ENCODE measurements at regions not wholly inside any gene's neighbourhood (a gene's known extent, or its start where the extent isn't known, plus 50 kb on each side); places are given as distances from the start of the nearest gene placed in this dataset.

DNA sequence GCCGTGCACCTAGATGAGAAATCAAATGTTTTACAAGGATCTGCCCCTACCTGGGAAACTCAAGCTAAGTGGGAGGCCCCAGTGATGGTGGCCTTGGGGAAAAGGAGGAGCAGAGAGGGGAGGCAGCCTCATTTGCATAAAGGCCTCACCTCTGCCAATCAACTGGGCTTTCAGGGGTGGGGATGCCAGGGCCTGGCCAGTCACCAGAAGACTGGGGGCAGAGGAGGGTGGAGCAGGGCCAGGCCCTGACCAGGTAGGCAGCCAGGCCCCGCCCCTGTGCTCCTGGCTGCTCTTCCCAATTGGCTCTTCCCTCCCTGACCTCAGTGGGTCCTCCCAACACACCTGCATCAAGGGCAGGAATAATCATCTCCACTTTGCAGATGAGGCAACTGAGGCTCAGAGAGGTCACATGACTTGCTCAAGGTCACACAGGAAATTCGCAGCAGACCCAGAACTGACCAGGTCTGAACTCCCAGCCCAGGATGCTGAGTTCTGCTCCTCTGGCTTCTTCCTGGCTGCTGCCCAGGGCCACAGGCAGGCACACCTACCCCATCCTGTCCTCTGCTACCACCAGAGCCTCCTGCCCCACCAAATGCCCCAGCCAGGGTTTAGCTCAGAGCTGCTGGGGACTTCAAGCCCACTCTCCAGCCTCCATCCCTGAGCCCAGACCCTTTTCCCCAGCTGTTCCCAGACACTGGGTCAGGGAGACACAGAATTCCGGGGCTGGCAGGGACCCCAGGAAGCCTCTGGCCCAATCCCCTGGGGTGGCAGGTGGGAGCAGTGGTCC is 677.9 kb downstream of the MATN1 start:
- RAD21 ChIA-PET (ENCODE audit: low non-redundant PET in 1 of 2, low total read pairs in 2 of 2, uncharacterized antibody in 2 of 2, unreplicated experiment in 2 of 2), result no interaction called here
- Histone ChIP-seq H3K9me3 (ENCODE audit: control insufficient read depth in 1 of 2, insufficient read depth in 1 of 2, low read depth in 1 of 2, low read length in 2 of 2) (no peaks in the 10 kb centered on the region), H3K79me2 (ENCODE audit: insufficient read depth, low read length) (no peaks in the 10 kb centered on the region), H3K27me3 (ENCODE audit: insufficient read depth, low read length) (peaks cover 11% of the 10 kb centered on the region; the same call in 1 of the 2 replicates), H3K4me2 (ENCODE audit: low read length) (no peak overlapping the region), H2AFZ (ENCODE audit: low read depth, low read length, poor library complexity, severe bottlenecking) (no peak overlapping the region), H3K9ac (ENCODE audit: low read length) (no peak overlapping the region), H3K27ac (ENCODE audit: low read depth, low read length) (no peak overlapping the region), H4K20me1 (ENCODE audit: insufficient read depth) (no peaks in the 10 kb centered on the region), H3K4me3 (replicated peaks in 1 of 2; ENCODE audit: low read depth in 1 of 2, low read length in 2 of 2) (no peak overlapping the region), H3K9me2 (ENCODE audit: insufficient read depth) (no peaks in the 10 kb centered on the region), H3K36me3 (ENCODE audit: control insufficient read depth in 1 of 2, insufficient read depth in 2 of 2, low read length in 2 of 2) (no peaks in the 10 kb centered on the region), H3K4me1 (ENCODE audit: control insufficient read depth in 1 of 2, insufficient read depth in 2 of 2, low read length in 2 of 2) (no peaks in the 10 kb centered on the region)
- no TSS peak for BruUV-seq (replicated peaks)
- CTCF ChIA-PET, result no interaction called here
- DNase-seq (ENCODE audit: low read depth, low spot score) (no peak), ATAC-seq (peak; percentile 76)
- no peak for TF ChIP-seq CEBPB (IDR thresholded peaks at IDR 0.05; ENCODE audit: low read depth)
- no peak for TF ChIP-seq EGR1 (IDR thresholded peaks at IDR 0.05; ENCODE audit: low read depth)
- TF ChIP-seq EZH2phosphoT487 (IDR thresholded peaks at IDR 0.05; ENCODE audit: borderline replicate concordance), result no peak
- TF ChIP-seq JUND (IDR thresholded peaks at IDR 0.05), result no peak
- TF ChIP-seq SIN3A (IDR thresholded peaks at IDR 0.05; ENCODE audit: low read depth), result no peak
- TF ChIP-seq SP1 (IDR thresholded peaks at IDR 0.05; ENCODE audit: low read depth), result no peak
- TF ChIP-seq, protein P1, sequence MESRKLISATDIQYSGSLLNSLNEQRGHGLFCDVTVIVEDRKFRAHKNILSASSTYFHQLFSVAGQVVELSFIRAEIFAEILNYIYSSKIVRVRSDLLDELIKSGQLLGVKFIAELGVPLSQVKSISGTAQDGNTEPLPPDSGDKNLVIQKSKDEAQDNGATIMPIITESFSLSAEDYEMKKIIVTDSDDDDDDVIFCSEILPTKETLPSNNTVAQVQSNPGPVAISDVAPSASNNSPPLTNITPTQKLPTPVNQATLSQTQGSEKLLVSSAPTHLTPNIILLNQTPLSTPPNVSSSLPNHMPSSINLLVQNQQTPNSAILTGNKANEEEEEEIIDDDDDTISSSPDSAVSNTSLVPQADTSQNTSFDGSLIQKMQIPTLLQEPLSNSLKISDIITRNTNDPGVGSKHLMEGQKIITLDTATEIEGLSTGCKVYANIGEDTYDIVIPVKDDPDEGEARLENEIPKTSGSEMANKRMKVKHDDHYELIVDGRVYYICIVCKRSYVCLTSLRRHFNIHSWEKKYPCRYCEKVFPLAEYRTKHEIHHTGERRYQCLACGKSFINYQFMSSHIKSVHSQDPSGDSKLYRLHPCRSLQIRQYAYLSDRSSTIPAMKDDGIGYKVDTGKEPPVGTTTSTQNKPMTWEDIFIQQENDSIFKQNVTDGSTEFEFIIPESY (IDR thresholded peaks at IDR 0.05; ENCODE audit: extremely low read depth, insufficient replicate concordance, low read length), result no peak
- TF ChIP-seq FOSL1 (IDR thresholded peaks at IDR 0.05; ENCODE audit: low read depth), result no peak
- no peak for TF ChIP-seq EZH2 (IDR thresholded peaks at IDR 0.05)
- TF ChIP-seq RAD21 (IDR thresholded peaks at IDR 0.05; ENCODE audit: low read depth), result no peak
- no peak for TF ChIP-seq ZFX (IDR thresholded peaks at IDR 0.05)
- TF ChIP-seq, protein P2, sequence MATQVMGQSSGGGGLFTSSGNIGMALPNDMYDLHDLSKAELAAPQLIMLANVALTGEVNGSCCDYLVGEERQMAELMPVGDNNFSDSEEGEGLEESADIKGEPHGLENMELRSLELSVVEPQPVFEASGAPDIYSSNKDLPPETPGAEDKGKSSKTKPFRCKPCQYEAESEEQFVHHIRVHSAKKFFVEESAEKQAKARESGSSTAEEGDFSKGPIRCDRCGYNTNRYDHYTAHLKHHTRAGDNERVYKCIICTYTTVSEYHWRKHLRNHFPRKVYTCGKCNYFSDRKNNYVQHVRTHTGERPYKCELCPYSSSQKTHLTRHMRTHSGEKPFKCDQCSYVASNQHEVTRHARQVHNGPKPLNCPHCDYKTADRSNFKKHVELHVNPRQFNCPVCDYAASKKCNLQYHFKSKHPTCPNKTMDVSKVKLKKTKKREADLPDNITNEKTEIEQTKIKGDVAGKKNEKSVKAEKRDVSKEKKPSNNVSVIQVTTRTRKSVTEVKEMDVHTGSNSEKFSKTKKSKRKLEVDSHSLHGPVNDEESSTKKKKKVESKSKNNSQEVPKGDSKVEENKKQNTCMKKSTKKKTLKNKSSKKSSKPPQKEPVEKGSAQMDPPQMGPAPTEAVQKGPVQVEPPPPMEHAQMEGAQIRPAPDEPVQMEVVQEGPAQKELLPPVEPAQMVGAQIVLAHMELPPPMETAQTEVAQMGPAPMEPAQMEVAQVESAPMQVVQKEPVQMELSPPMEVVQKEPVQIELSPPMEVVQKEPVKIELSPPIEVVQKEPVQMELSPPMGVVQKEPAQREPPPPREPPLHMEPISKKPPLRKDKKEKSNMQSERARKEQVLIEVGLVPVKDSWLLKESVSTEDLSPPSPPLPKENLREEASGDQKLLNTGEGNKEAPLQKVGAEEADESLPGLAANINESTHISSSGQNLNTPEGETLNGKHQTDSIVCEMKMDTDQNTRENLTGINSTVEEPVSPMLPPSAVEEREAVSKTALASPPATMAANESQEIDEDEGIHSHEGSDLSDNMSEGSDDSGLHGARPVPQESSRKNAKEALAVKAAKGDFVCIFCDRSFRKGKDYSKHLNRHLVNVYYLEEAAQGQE (IDR thresholded peaks at IDR 0.05; ENCODE audit: low read depth), result no peak
- intact Hi-C loops (cut with micrococcal nuclease), result no loop called here
- POLR2A ChIA-PET, result no interaction called here

Data from HCT116 (cell line).